Thoracic aorta (tissue), 2 donors: ENCODE measurements at regions not wholly inside any gene's neighbourhood (a gene's known extent, or its start where the extent isn't known, plus 50 kb on each side); places are given as distances from the start of the nearest gene placed in this dataset.

Experiments used
- ATAC-seq: fragments of 150-250 bp; one replicate; pipeline ENCODE4 v1.8.0; 2017; ENCODE audit warnings: low read depth; ENCODE audit not compliant: insufficient number of reproducible peaks, low FRiP score
- DNase-seq: peaks from one replicate; pipeline ENCODE4 v3.0.0-alpha.2; 2020; ENCODE audit warnings: low spot score
- H3K27ac ChIP-seq, 2 donors: fragments of 200-600 bp; sonication (generic); 1 replicate in 1 of 2; 2 replicates in 1 of 2; pipeline ENCODE4 v1.5.1; 2016; ENCODE audit warnings: mild to moderate bottlenecking in 2 of 2, moderate library complexity in 2 of 2
- H3K27me3 ChIP-seq: fragments of 200-600 bp; sonication (generic); replicated peaks from 2 replicates; pipeline ENCODE4 v1.6.0; 2016; ENCODE audit warnings: mild to moderate bottlenecking; ENCODE audit not compliant: insufficient read depth
- H3K36me3 ChIP-seq: fragments of 200-600 bp; sonication (generic); one replicate; pipeline ENCODE4 v1.5.1; 2016
- H3K4me1 ChIP-seq, 2 donors: fragments of 200-600 bp; sonication (generic); 1 replicate in 1 of 2; 2 replicates in 1 of 2; pipeline versions ENCODE4 v1.5.1 to v1.6.0; 2016; ENCODE audit warnings: low read depth in 2 of 2, mild to moderate bottlenecking in 1 of 2; ENCODE audit not compliant: control insufficient read depth in 1 of 2
- H3K4me3 ChIP-seq: fragments of 200-600 bp; sonication (generic); 2 replicates; pipeline ENCODE4 v1.5.1; 2016; ENCODE audit warnings: mild to moderate bottlenecking
- H3K9me3 ChIP-seq: fragments of 200-600 bp; sonication (generic); 2 replicates; pipeline ENCODE4 v1.5.1; 2016
- CTCF ChIP-seq: fragments of 200-600 bp; sonication (generic); IDR thresholded peaks from one replicate; pipeline ENCODE4 v1.5.1; 2019; ENCODE audit warnings: antibody characterized with exemption

DNA sequence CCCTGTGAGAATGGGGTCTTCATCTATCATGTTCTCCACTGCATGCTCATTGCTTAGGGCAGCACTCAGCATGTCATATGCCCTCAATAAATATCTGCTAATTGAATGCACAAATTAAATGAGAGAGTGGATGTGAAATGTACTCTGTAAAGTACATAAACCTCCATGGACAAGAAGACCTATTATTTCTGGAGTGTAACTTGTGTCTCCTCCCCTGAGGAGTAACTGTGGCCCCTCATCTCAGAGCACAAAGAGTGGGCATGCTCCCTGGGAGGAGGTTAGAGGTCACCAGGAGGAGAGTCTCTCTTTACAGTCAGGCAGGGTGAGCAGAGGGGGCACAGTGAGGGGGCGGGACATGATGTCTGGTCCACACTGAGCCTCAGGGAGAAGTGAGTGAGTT lies 313.6 kb upstream of the PODXL start:
- Histone ChIP-seq H3K9me3 (no peaks in the 10 kb centered on the region), H3K27ac (no peak overlapping the region), H3K4me3 (no peak overlapping the region), H3K4me1 (no peaks in the 10 kb centered on the region), H3K36me3 (no peaks in the 10 kb centered on the region), H3K27me3 (no peaks in the 10 kb centered on the region)
- ATAC-seq (no peak), DNase-seq (no peak)
- no peak for TF ChIP-seq CTCF

- Histone ChIP-seq H3K27ac (no peak overlapping the region), H3K9me3 (no peaks in the 10 kb centered on the region), H3K27me3 (no peaks in the 10 kb centered on the region), H3K36me3 (no peaks in the 10 kb centered on the region), H3K4me3 (no peak overlapping the region), H3K4me1 (no peaks in the 10 kb centered on the region)
- TF ChIP-seq CTCF = no peak
- ATAC-seq = no peak
- DNase-seq = no peak
These were observed 312.9 kb upstream of the PODXL start for GRCh38 chr7:131869169-131869844.

- DNase-seq (no peak), ATAC-seq (no peak)
These were observed 311.0 kb upstream of the PODXL start for GRCh38 chr7:131867461-131867860.

DNA sequence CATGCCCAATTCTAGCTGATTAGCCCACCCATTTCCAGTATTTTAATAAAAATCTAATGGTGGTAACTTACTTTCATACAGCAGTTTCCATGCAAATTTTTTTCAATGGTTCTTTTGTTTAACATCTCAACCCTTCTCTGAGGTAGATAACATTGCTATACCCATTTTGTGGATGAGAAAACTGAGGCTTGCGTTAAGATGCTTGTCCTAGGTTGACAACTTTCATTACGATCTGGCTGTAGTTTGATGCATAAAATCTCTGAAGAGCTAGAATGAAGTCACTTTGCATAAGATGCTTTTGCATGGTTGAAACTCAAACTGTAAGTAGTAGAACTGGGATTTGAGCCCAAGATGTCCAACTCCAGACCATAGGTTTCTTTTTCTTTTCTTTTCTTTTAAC lies 309.5 kb upstream of the PODXL start:
- Histone ChIP-seq H3K27me3 (no peaks in the 10 kb centered on the region), H3K36me3 (no peaks in the 10 kb centered on the region), H3K27ac (no peak overlapping the region), H3K9me3 (no peaks in the 10 kb centered on the region), H3K4me1 (no peaks in the 10 kb centered on the region), H3K4me3 (no peak overlapping the region)
- no peak for ATAC-seq
- no peak for TF ChIP-seq CTCF
- no peak for DNase-seq

More at GRCh38 chr7:131867461-131867860, 311.0 kb upstream of the PODXL start:
- no peak overlapping the region for H3K4me3 ChIP-seq
- no peaks in the 10 kb centered on the region for H3K36me3 ChIP-seq
- no peak overlapping the region for H3K27ac ChIP-seq
- H3K27me3 ChIP-seq = no peaks in the 10 kb centered on the region
- no peaks in the 10 kb centered on the region for H3K4me1 ChIP-seq
- no peak for TF ChIP-seq CTCF
- H3K9me3 ChIP-seq = no peaks in the 10 kb centered on the region

DNA sequence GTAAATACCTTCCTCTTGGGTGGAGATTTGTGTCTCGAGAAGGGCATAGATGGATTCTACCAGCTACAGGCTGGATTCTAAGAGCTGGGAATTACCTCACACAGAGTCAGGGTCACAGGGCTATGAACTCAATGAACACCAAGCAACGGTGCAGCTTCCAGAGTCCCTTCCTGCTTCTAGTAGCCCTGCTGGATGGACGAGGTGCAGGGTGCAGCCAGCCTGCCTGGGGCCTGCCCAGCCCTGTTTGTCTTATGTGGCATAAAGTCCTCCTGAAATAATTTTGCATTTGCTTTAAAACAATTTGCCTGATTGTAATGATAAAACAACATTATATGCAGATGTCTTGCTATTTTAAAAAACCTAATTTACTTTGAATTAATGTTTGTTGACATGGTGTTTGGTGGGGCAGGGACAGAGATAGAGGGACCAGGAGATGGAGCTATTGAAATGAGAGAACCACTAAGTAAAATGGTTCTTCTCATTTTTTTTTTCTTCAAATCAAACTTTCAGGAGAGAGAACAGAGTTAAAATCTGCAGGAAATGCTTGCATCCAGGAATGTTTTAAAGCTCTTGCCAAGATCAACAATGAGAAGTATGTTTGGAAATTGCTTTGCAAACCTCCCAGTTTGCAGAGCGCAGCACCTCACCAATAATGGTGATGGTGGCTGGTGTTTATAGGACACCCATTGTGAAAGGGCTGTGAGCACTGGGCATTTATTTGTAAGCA lies 305.4 kb upstream of the PODXL start:
- H3K4me3 ChIP-seq = no peak overlapping the region
- H3K9me3 ChIP-seq = no peaks in the 10 kb centered on the region
- TF ChIP-seq CTCF = no peak
- ATAC-seq (no peak), DNase-seq (no peak)
- H3K27ac ChIP-seq = no peak overlapping the region
- H3K36me3 ChIP-seq = no peaks in the 10 kb centered on the region
- H3K4me1 ChIP-seq = no peaks in the 10 kb centered on the region
- H3K27me3 ChIP-seq = no peaks in the 10 kb centered on the region
